Upper lobe of left lung (tissue), 6 donors: ENCODE measurements at regions not wholly inside any gene's neighbourhood (a gene's known extent, or its start where the extent isn't known, plus 50 kb on each side); places are given as distances from the start of the nearest gene placed in this dataset.

Experiments
- ATAC-seq, 2 donors: fragments of 200-7000 bp; cut with Tn5 transposase; one replicate each; pipeline ENCODE4 v1.9.1; 2022; ENCODE audit warnings: mild to moderate bottlenecking in 2 of 2, moderate library complexity in 2 of 2; ENCODE audit not compliant: low FRiP score in 2 of 2
- DNase-seq, 2 donors: peaks; one replicate each; pipeline ENCODE4 v3.0.0-alpha.2; 2019 to 2020
- H3K27ac ChIP-seq, 4 donors: fragments of 200-600 bp; sonication (generic); one replicate each; pipeline ENCODE4 v1.5.1; 2016 to 2019
- H3K27me3 ChIP-seq, 4 donors: fragments of 200-600 bp; sonication (generic); one replicate each; pipeline ENCODE4 v1.5.1; 2017 to 2019
- H3K36me3 ChIP-seq, 4 donors: fragments of 200-600 bp; sonication (generic); one replicate each; pipeline ENCODE4 v1.5.1; 2016 to 2019
- H3K4me1 ChIP-seq, 4 donors: fragments of 200-600 bp; sonication (generic); one replicate each; pipeline ENCODE4 v1.5.1; 2018 to 2019
- H3K4me3 ChIP-seq, 4 donors: fragments of 200-600 bp; sonication (generic); one replicate each; pipeline ENCODE4 v1.5.1; 2017 to 2019; ENCODE audit warnings: mild to moderate bottlenecking in 2 of 4, moderate library complexity in 1 of 4
- H3K9me3 ChIP-seq, 4 donors: fragments of 200-600 bp; sonication (generic); one replicate each; pipeline ENCODE4 v1.5.1; 2018 to 2019
- EP300 ChIP-seq, 4 donors: sonication (generic); formaldehyde crosslinking; IDR thresholded peaks; one replicate each; pipeline ENCODE4 v1.5.1; 2017; ENCODE audit warnings: antibody characterized with exemption in 4 of 4, control low read depth in 2 of 4
- POLR2A ChIP-seq, 4 donors: fragments of 450-650 bp; IDR thresholded peaks; one replicate each; pipeline ENCODE4 v1.5.1; 2016 to 2017; ENCODE audit warnings: antibody characterized with exemption in 4 of 4, mild to moderate bottlenecking in 2 of 4
- POLR2AphosphoS5 ChIP-seq, 2 donors: sonication (generic); formaldehyde crosslinking; IDR thresholded peaks; one replicate each; pipeline ENCODE4 v1.5.1; 2017; ENCODE audit warnings: antibody characterized with exemption in 2 of 2
- WGBS, 2 donors: methylation state at CpG; one replicate each; pipeline ENCODE4 v1.1.5; 2017 to 2018; 5-methylcytosine and 5-hydroxymethylcytosine counted together
- TF ChIP-seq, protein P1 (sequence below), 6 experiments: fragments of 450-650 bp in 4 of 6; fragments of 200-600 bp in 2 of 6; sonication (generic) in 2 of 6; IDR thresholded peaks; one replicate each; pipeline ENCODE4 v1.5.1; 2016 to 2019; ENCODE audit warnings: antibody characterized with exemption in 6 of 6
- donor health status: DM: no; HTN: no; CAD: no; lungs with moderate emphysema.
- donor health status: DM: no; HTN: yes; CAD: no; lungs with severe emphysema.

DNA sequence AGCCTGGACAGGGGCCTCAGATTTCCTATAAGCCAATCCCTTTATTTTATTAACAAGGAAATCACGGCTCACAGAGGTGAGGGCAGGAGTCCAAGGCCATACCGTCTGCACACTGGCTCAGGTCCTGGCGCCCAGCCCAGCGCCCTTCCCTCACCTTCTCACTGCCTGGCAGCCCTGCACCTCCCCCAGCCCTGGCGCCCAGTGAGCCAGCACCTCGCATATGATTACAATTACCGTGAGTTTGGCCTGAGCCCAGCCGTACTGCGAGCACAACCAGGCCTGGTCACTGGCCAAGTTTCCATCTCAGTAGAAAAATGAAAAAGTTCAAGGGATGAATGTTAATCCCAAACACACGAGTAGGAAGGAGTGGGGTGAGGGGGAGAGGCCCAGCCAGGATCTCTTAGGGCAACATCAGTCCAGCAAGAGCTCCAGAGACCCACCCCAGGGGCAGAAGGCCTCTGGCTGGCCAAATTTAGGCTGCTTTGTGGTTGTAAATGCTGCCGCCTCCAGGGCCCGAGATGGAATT, 68.4 kb downstream of the MCFD2 start:
- TF ChIP-seq POLR2AphosphoS5 (IDR thresholded peaks at IDR 0.05) (peak; percentile 81 to 89), EP300 (IDR thresholded peaks at IDR 0.05) (peak in 2 of 4 donors; percentile 11 to 87), POLR2A (IDR thresholded peaks at IDR 0.05) (no peak)
- ATAC-seq (peak; percentile 75 to 88), DNase-seq (peak; percentile 93 to 97)
- 41 to 45% methylated on average over 11 to 12 of the region's 12 CpGs for WGBS, 2 donors
- Histone ChIP-seq H3K9me3 (no peaks in the 10 kb centered on the region), H3K36me3 (no peaks in the 10 kb centered on the region), H3K27me3 (no peaks in the 10 kb centered on the region), H3K4me3 (no peak overlapping the region), H3K4me1 (peaks cover 55 to 63% (median 57%) of the 10 kb centered on the region in 4 donors), H3K27ac (peak overlapping the region; percentile 73 to 90 (median 82))

DNA sequence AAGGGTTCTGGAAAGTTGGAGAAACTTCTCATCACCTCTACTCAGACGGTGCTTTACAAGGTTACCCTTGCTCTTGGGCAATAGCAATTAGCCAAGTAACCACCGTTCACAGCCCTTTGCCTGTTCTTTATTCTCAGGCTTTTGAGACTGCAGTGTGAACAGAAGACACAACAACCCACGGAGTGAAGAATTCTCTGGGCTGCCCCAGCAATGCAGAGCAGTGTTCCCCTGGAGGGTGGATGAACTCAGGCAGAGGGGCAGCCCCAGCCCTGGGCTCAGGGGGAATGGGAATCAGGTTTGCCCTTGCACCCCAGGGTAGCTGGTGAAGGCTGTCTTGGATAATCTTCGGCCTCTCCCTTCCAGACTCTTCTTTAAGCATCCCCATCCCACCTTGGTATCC, 69.1 kb downstream of the MCFD2 start:
- Histone ChIP-seq H3K4me3 (no peak overlapping the region), H3K27me3 (no peaks in the 10 kb centered on the region), H3K27ac (peak overlapping the region; percentile 73 to 90 (median 82)), H3K4me1 (peaks cover 55 to 70% (median 59%) of the 10 kb centered on the region in 4 donors), H3K9me3 (no peaks in the 10 kb centered on the region), H3K36me3 (no peaks in the 10 kb centered on the region)
- no peak for DNase-seq
- 45 to 73% methylated on average over 4 of the region's 4 CpGs for WGBS, 2 donors
- no peak for ATAC-seq
- TF ChIP-seq, protein P1, sequence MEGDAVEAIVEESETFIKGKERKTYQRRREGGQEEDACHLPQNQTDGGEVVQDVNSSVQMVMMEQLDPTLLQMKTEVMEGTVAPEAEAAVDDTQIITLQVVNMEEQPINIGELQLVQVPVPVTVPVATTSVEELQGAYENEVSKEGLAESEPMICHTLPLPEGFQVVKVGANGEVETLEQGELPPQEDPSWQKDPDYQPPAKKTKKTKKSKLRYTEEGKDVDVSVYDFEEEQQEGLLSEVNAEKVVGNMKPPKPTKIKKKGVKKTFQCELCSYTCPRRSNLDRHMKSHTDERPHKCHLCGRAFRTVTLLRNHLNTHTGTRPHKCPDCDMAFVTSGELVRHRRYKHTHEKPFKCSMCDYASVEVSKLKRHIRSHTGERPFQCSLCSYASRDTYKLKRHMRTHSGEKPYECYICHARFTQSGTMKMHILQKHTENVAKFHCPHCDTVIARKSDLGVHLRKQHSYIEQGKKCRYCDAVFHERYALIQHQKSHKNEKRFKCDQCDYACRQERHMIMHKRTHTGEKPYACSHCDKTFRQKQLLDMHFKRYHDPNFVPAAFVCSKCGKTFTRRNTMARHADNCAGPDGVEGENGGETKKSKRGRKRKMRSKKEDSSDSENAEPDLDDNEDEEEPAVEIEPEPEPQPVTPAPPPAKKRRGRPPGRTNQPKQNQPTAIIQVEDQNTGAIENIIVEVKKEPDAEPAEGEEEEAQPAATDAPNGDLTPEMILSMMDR (IDR thresholded peaks at IDR 0.05): no peak
- TF ChIP-seq POLR2AphosphoS5 (IDR thresholded peaks at IDR 0.05) (no peak), POLR2A (IDR thresholded peaks at IDR 0.05) (no peak), EP300 (IDR thresholded peaks at IDR 0.05) (no peak)

DNA sequence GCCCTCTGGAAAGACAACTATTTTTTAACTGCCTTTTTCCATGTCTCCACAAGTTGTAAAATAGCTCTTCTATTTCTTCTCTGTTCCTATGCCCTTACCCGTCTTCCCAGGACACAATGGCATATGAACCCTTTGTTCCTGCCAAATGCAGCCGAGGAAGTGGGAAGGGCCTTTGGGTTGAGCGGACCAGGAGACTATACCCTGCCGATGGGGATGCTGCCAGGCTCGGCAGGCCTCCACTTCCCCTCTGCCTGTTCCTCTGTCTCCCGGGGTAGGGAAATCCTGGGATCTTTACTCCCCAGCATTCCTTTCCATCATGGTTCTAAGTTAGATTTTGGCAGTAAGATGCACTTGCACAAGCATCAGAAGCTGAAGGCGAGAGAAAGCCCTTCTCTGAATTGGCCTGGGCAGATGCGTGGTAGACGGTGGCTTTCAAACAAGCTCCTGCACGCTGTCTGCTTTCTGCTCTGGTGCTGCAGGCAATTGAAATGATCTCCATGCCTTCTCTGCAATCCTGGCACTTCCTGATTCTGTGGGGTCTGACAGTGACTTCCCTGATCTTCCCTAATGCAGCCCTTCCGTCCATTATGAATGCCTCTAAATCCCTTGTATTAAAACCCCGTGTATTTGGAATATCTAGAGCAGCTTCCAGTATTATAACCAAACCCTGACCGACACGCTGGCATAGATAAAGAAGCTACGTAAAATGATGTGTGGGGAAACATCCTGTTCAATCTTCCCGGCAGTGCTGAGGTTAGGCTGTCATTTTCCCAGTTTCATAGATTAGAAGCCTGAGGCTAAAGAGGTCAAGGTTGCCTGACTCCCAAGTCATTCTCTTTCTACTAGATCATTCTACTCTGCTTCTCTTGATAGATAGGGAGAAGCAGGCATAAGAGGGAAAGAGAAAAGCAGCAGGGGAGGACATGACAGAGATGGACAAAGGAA, 69.8 kb downstream of the MCFD2 start:
- no peaks in the 10 kb centered on the region for H3K9me3 ChIP-seq
- DNase-seq: no peak
- no peak overlapping the region for H3K4me3 ChIP-seq
- ATAC-seq: no peak
- no peaks in the 10 kb centered on the region for H3K36me3 ChIP-seq
- H3K27ac ChIP-seq: peak overlapping the region; percentile 73 to 90 (median 82)
- TF ChIP-seq POLR2AphosphoS5 (IDR thresholded peaks at IDR 0.05) (peak in 1 of 2 donors; percentile 63), EP300 (IDR thresholded peaks at IDR 0.05) (peak in 3 of 4 donors; percentile 21 to 64 (median 40)), POLR2A (IDR thresholded peaks at IDR 0.05) (no peak)
- TF ChIP-seq, protein P1 (IDR thresholded peaks at IDR 0.05): no peak
- WGBS, 2 donors: 56 to 67% methylated on average over 16 of the region's 16 CpGs
- peaks cover 55 to 73% (median 59%) of the 10 kb centered on the region in 4 donors for H3K4me1 ChIP-seq
- H3K27me3 ChIP-seq: no peaks in the 10 kb centered on the region

DNA sequence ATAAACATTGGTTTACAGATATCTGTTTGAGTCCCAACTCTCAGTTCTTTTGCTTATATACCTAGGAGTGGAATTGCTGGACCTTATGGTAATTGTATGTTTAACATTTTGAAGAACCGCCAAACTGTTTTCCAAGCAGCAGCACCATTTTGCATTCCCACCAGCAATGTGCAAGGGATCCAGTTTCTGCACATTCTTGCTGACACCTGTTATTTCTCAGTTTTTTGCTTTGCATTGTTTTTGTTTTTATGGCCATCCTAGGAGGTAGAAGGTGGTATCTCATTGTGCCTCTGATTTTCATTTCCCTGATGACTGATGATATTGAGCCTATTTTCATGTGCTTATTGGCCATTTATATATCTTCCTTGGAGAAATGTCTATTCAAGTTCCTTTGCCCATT, 71.2 kb downstream of the MCFD2 start:
- H3K36me3 ChIP-seq: no peaks in the 10 kb centered on the region
- ATAC-seq (no peak), DNase-seq (no peak)
- H3K9me3 ChIP-seq: no peaks in the 10 kb centered on the region
- no peak overlapping the region for H3K4me3 ChIP-seq
- no peaks in the 10 kb centered on the region for H3K27me3 ChIP-seq
- 75 to 100% methylated on average over 1 of the region's 1 CpG for WGBS, 2 donors
- TF ChIP-seq, protein P1 (IDR thresholded peaks at IDR 0.05): no peak
- TF ChIP-seq POLR2AphosphoS5 (IDR thresholded peaks at IDR 0.05) (no peak), EP300 (IDR thresholded peaks at IDR 0.05) (no peak), POLR2A (IDR thresholded peaks at IDR 0.05) (no peak)
- peak overlapping the region in 1 of 4 donors; percentile 84 for H3K27ac ChIP-seq
- peaks cover 44 to 60% (median 48%) of the 10 kb centered on the region in 4 donors for H3K4me1 ChIP-seq

DNA sequence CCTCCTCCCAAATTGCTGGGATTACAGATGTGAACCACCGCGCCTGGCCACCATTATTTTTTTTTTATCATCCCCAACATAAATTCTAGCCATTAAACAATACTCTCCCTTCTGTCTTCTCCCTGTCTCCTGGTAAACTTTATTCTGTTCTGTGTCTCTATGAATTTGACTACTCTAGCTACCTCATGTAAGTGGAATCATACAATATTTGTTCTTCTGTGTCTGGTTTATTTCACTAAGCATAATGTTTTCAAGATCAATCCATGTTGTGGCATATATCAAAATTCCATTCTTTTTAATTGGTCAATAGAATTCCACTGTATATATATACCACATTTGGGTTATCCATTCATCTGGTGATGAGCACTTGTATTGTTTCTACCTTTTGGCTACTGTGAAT, 71.6 kb downstream of the MCFD2 start:
- H3K9me3 ChIP-seq: no peaks in the 10 kb centered on the region
- H3K4me1 ChIP-seq: peaks cover 40 to 56% (median 44%) of the 10 kb centered on the region in 4 donors
- 90 to 100% methylated on average over 2 of the region's 2 CpGs for WGBS, 2 donors
- DNase-seq (no peak), ATAC-seq (no peak)
- H3K4me3 ChIP-seq: no peak overlapping the region
- no peaks in the 10 kb centered on the region for H3K27me3 ChIP-seq
- no peak overlapping the region for H3K27ac ChIP-seq
- TF ChIP-seq POLR2A (IDR thresholded peaks at IDR 0.05) (no peak), POLR2AphosphoS5 (IDR thresholded peaks at IDR 0.05) (no peak), EP300 (IDR thresholded peaks at IDR 0.05) (no peak)
- TF ChIP-seq, protein P1 (IDR thresholded peaks at IDR 0.05): no peak
- H3K36me3 ChIP-seq: no peaks in the 10 kb centered on the region
